ENCODE measurements at regions not wholly inside any gene's neighbourhood (a gene's known extent, or its start where the extent isn't known, plus 50 kb on each side); places are given as distances from the start of the nearest gene placed in this dataset.

DNA sequence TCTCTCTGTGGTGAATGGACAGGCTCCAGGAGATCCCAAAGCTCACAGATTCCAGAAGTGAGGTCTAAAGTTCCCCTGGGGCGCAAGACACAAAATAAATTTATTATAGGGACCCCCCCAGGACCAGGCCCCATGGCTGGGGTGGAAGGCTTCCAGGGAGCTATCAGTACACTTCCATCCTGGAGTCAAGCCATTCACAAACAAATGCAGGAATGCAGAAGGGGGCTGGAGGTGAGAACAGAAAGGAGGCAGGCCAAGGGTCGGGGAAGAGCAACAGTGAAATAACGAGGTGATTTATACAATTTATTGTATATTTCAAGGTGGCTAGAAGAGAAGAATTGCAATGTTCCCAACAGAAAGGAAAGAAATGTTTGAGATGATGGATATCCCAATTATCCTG, 126.9 kb downstream of the LY86 start:
- Histone ChIP-seq H4K91ac (ENCODE audit: insufficient read length, low read depth, low read length) (no peak overlapping the region), H2BK5ac (ENCODE audit: insufficient read length, low read length) (no peak overlapping the region), H3K18ac (ENCODE audit: insufficient read length, low read depth, low read length) (no peak overlapping the region), H4K8ac (replicated peaks; ENCODE audit: insufficient read length, low read depth, low read length) (no peak overlapping the region), H3K4me1 (ENCODE audit: insufficient read depth, low read length) (peaks cover 3% of the 10 kb centered on the region; the same call in 1 of the 2 replicates), H2BK12ac (ENCODE audit: insufficient read length, low read depth, low read length) (no peak overlapping the region), H3K9me3 (ENCODE audit: control insufficient read depth, low read depth, low read length) (no peaks in the 10 kb centered on the region), H2BK15ac (ENCODE audit: low read depth, low read length) (no peak overlapping the region), H2AFZ (ENCODE audit: low read length) (no peak overlapping the region), H3K79me1 (ENCODE audit: insufficient read depth, low read depth, low read length, poor library complexity, severe bottlenecking) (no peaks in the 10 kb centered on the region), H3K79me2 (ENCODE audit: insufficient read depth, low read length) (no peaks in the 10 kb centered on the region), H3T11ph (ENCODE audit: low read length) (no peak overlapping the region), H3K4me2 (ENCODE audit: insufficient read depth, insufficient read length, low read length) (no peak overlapping the region), H2BK120ac (ENCODE audit: low read depth, low read length, poor library complexity, severe bottlenecking) (no peak overlapping the region), H3K56ac (ENCODE audit: insufficient read length, low read depth, low read length) (no peak overlapping the region), H3K27ac (ENCODE audit: insufficient read length, low read depth, low read length) (no peak overlapping the region), H3K4ac (ENCODE audit: low read depth, low read length) (no peak overlapping the region), H3K27me3 (ENCODE audit: insufficient read depth, low read length) (no peaks in the 10 kb centered on the region), H4K20me1 (ENCODE audit: control insufficient read depth, insufficient read depth, insufficient read length) (no peaks in the 10 kb centered on the region), H2AK5ac (ENCODE audit: insufficient read length, low read length) (no peak overlapping the region), H3K23me2 (ENCODE audit: insufficient read length, low read depth, low read length, poor library complexity, severe bottlenecking) (no peaks in the 10 kb centered on the region), H2BK20ac (ENCODE audit: low read depth, low read length, poor library complexity, severe bottlenecking) (no peak overlapping the region), H3K14ac (ENCODE audit: insufficient read depth, low read length) (no peak overlapping the region), H3K23ac (ENCODE audit: insufficient read length, low read depth, low read length) (no peak overlapping the region), H4K5ac (ENCODE audit: insufficient read length, low read depth, low read length) (no peak overlapping the region), H3K9ac (ENCODE audit: extremely low read depth, insufficient read length, low read length) (no peak overlapping the region)
- H3K4me1 Mint-ChIP-seq = peaks cover 31 to 38% of the 10 kb centered on the region in 2 experiments
- no peak overlapping the region for H3K27ac Mint-ChIP-seq
- DNase-seq = no peak
- H3K4me3 Mint-ChIP-seq = no peak overlapping the region
- H3K27me3 Mint-ChIP-seq (ENCODE audit: low read depth) = peaks cover 6% of the 10 kb centered on the region
- no peaks in the 10 kb centered on the region; a peak in 1 of 7 replicates for H3K36me3 Mint-ChIP-seq (ENCODE audit: insufficient read depth in 1 of 3, low read depth in 3 of 3)
- TF ChIP-seq CTCF (conservative IDR thresholded peaks at IDR 0.05) = no peak
- no peaks in the 10 kb centered on the region for H3K9me3 Mint-ChIP-seq
- WGBS (ENCODE audit: extremely low coverage, insufficient read length, low lambda C conversion rate) = no CpG with 5 or more reads among the region's 3 CpGs
